NCI-H1417 (cell line): ENCODE measurements at regions not wholly inside any gene's neighbourhood (a gene's known extent, or its start where the extent isn't known, plus 50 kb on each side); places are given as distances from the start of the nearest gene placed in this dataset.
A peak's percentile ranks its signal among the peaks of the same experiment; 100 is the strongest.

Experiments
- DNase-seq, 3 experiments: peaks; one replicate each; lab custom pipeline; 2025; lab: John Stamatoyannopoulos, UW

DNA sequence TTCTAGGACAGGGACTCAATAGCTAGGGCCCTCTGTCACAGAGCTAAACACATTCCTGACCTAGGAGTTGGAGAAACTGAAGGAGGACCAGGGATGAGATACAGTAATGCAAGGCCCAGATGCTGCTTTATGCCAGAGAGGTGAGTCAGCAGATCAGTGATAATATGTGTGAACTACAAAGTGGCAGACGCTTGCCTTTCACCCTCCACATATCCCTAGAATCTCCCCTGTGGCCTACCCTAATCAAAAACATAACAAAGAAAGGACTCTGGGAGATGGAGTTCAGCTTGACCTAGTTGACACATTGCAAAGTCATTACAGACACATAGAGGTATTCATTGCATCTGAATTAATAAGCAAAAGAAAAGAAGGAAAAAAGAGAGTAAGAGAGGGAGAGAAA, 417.6 kb upstream of the DYNLRB2 start:
- no peak for DNase-seq

DNA sequence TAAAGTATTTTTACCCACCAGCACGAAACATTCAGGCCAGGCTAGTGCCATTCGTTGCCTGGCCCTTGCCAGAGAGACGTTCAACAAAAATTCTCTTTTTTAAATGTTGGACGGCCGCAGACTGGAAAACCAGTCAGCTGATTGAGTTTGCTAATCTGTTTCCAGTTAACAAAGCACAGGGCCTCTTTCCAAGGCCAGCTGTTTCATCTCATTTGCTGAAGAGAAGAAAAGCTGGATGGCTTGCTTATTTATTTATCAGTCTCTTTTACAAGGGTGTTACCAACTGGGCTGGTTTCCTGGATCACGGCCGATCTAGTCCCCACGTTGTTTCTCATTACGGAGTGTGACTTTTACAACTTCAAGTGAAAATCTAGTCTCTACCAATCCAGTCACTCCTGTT, 418.7 kb upstream of the DYNLRB2 start:
- no peak for DNase-seq

DNA sequence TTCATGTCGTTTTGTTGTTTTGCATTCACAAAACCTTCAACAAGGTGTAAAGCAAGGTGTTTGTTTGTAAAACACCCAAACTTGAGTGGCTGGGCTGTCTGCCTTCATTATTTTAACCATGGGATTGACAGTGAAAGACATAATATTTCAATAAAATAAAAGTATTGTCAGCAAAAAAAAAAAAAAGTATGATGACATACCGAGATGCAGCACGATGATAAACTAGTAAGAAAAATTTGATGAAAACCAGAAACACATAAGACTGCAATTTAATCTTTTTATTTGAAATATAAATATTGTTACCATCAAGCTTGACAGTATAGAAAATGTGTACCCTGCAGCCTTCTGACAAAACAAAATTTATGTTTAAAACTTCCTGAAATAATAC, 419.3 kb upstream of the DYNLRB2 start:
- no peak for DNase-seq

DNA sequence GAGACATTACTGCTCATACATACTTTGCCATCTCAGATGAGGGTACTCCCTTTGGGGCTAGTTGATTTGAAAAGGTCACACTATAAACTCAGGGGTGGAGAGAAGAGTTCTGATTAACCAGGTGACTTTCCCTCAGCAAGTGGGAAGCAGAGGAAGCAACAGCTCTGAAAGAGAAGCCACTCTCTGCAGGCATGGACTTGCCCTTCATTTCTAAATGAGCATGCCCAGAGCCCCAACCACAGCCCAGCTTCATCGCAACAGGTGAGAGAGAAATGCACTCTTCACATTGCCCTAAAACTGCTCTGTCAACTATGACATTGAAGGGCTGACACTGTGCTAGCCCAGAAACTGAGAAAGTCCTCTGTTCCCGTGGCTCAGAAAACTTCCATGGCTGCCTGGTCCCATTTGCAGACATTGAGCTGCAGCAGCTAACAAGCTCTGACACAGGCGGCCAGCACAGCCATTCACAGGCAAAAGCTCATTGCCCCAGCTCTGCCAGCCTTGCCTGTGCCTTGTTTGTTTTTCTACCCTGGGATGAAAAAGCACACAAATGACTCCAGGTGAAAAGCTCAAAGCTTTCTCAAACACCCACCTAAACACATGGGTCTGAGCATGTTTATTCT, 419.8 kb upstream of the DYNLRB2 start:
- DNase-seq: peak; percentile 3 to 55 (median 16)

DNA sequence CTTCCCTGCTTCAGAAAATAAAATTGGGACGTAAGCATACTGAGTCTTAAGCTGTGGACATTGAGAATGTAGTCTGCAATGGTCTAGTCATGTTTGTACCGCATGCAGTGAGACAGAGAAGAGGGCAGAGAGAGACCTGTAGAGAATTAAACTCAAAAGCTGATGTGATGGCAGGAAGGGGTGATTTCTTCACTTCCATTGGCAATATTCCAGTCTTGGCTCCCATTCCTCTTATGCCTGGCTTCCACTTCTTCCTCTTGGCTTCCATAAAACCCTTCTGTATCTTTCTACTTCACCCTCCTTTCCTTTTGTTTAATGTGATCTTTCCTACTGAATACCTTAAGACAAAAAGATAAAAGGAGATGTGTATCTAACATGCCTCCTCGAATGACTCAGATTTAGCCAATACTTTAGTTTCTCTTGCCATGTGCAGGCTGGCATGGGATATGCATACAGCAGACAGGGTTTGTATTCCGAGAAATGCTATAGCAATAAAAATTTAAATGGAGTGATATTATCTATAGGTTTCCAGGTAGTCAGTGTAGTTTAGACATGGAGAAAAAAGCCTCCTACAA, 423.1 kb upstream of the DYNLRB2 start:
- DNase-seq: no peak

DNA sequence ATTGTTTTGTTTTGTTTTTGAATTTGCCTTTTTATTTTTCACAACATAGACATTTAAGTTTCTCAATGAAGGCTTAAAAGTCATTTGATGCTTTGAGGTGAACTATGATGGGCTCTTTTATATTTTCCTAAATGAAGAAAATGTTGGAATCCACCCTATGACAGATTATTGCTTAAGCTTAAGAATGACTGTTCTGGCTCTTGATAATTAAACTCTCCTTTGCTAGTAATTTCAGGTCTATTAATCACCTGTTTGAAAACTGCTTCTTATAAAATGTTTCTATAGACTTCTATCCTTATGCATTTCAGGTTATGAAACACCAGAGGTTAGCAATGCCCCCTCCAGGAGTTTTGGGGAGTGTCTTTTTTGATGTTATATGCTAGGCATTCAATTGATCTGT, 424.1 kb upstream of the DYNLRB2 start:
- DNase-seq: no peak

DNA sequence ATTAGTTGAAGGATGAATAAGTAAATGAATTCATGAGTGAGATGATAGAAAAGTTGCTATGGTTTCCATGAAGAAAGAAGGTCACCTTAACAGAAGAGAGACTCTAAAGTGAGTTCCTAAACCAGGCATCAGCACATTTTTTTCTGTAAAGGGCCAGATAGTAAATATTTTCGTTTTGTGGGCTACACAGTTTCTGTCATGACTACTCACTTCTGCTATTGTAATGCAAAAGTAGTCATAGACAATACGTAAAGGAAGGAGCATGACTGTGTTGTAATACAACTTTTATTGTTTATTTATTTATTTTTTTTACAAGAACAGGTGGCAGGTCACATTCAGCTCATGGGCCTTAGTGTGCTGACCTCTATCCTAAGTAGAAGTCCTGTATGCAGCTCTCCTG, 426.1 kb upstream of the DYNLRB2 start:
- DNase-seq: no peak

DNA sequence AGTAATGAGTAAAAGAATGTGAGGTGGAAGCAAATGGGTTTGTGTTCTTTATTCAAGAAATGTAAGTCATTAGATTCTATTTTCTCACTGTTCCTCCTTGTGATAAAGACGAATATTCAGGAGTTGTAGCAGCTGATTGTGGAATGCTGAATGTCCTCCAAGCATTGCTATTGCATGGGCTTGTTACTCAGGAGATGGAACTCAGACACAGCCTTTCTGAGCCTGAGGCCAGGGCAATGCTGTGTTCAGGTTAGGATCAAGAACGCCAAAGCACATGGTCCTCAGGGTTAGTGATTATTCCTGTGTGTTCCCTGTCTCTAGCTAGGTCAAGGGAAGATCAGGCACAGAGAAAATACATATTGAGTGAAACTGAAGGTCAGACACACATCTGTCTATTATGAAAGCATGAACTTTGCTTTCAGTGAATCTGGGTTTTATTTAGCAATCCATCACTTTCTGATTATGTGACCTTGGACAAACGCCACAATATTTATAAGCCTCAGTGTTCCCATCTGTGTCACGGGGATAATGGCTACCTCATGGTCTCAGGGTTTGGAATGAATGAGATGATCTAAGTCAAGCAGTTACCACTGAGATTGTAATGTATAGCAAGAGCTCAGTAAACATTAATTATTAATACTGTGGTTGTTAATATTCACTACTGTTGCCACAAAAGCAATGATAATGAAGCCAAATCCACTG, 426.8 kb upstream of the DYNLRB2 start:
- no peak for DNase-seq

DNA sequence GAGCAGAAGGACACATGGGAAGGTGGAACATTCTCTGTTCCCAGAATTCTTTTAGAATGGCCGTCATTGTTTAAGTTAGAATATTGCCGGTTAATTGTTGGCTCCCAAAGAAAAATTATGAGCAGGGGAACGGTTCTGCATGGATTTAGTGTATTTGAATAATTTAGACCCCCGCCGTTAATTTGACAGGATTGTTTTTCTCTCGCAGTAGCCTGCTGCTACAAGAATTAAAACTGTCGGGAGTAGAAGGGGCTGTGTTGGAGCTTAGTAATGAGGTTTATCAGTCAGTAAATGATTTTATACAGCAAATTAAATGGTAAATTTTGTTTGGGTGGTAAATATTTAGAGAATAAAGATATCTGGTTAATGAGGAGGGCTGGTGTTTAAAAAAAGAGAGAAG, 431.2 kb upstream of the DYNLRB2 start:
- no peak for DNase-seq

DNA sequence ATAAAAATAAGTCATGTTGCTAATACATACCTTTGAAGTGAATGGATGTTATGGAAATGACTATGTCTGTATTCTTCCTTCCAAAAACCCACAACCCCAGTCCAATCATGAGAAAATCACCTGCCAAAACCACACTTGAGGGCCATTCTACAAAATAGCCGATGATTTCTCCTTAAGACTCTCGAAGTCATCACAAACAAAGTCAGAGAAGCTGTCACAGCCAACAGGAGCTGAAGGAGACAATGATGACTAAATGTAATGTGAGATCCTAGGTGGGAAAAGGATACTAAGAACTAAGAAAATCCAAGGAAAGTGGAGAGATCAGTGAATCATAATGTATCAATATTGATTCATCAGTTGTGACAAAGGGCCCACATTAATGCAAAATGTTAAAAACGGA, 432.9 kb upstream of the DYNLRB2 start:
- no peak for DNase-seq

DNA sequence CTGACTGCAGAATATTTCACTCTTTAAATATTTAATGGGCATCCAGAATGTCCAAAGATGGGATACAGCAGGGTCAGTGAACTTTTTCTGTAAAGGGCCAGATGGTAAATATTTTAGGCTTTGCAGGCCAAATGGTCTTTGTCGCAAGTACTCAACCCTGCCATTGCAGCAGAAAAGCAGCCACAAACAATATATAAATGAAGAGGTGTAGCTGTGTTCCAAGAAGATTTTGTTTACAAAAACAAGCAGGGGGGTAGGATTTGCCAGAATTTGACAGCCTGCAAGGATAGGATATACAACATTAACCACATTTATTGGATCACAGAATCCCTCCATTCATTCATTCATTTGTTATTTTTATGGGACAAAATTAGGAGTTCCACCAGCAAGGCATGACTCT, 435.0 kb upstream of the DYNLRB2 start:
- no peak for DNase-seq

DNA sequence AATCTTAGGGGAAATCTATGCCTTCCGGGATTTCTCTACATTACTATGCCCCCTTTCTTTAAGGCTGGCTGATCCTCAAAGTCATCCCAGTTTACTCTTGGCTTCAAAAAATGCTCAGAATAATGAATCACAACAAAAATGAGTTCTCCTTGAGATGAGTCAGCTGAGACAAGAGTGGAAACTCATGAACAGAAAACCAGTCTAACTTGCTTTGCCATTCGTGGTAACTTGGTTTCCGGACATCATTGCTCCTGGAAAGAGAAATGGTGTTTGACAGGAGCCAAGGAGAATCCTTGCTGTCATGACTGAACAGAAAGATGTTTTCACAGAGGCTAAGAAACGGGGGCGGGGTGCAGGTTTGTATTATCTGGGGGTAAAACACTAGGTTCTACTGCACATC, 435.6 kb upstream of the DYNLRB2 start:
- DNase-seq: no peak

DNA sequence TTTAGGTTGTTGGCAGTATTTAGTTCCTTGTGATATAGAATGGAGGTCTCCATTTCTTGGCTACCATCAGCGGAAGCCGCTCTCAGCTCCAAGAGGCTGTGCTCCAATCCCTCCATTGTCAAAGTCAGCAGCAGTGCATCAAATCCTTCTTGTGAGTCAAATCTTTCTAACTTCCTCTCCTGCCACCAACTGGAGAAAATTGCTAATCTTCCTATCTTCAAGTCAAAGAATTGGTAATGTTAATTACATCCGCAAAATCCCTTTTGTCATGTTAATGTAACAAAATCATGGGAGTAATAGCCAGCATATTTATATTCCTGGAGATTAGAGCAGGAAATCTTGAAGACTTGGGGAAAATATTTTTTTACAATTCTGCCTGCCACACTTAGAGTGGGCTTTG, 436.4 kb upstream of the DYNLRB2 start:
- DNase-seq: no peak

DNA sequence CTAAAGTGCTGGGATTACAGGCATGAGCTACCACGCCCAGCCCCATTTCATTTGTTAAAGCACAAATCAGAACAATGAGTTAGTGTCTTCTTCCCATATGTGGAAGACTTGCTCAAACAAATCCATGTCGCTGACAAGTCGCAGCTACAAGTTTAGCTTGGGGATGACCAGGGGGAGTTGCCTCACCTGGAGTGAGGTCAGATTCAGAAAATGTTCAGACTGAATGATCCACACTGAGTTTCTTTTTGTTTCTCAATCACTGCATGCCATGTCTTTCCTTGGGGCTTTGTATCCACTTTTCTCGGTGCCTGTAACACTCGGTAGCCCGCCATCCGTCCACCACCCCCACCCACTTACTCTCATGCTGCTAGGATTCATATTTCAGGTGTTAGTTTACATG, 437.3 kb upstream of the DYNLRB2 start:
- DNase-seq: no peak

DNA sequence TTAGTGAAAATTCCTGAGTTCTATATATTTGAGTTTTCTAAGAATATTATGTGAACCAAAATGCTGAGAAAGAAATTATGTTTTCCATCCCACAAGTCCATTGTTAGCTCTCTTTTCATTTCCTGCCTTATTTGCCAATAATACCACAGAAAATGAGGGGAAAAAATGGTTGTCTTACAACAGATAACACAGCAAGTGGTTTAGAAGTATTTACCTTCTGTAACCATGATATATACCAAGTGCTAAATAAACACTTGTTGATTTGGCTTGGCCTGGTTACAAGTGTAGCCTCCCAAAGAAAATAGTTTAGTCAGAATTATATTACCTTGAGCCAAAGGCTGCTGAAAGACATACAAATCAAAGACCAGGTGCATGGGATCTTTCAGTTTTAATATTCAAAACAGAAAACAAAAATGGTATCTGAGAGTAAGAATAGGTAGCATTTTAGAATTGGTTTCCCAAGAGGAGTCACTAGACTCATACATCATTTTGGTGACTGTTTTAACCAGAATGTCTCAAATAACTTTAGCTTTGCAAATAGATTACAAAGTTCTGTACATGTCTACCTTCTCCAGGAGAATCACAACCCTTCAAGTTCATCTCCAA, 439.8 kb upstream of the DYNLRB2 start:
- no peak for DNase-seq

DNA sequence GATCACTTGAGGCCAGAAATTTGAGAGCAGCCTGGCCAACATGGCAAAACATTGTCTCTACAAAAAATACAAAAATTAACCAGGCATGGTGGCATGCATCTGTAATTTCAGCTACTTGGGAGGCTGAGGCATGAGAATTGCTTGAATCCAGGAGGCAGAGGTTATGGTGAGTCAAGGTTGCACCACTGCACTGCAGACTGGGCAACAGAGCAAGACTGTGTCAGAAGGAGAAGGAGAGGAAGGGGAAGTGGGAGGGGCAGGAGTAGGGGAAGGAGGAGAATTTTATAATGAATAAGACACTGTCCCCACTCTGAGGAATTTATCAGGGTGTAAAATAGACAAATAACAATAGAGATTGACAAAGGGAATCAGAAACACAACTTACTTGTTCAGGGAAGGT, 440.6 kb upstream of the DYNLRB2 start:
- DNase-seq: no peak

DNA sequence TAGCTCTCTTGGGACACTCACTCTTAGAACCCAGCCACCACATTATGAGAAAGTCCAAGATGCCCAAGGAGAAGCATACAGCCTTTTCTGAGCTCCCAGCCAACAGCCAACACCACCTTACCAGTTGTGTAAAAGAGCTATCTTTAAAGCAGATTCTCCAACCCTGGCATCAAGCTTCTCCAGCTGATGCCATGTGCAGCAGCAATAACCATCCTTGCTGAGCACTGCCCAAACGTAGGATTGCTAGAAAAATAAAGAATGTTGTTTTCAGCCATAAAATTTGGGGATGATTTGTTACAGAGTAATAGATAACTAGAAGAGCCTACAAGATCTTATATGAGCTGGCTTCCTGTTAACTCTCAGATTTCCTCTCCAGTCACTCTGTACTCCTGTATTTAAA, 443.7 kb upstream of the DYNLRB2 start:
- DNase-seq: no peak

DNA sequence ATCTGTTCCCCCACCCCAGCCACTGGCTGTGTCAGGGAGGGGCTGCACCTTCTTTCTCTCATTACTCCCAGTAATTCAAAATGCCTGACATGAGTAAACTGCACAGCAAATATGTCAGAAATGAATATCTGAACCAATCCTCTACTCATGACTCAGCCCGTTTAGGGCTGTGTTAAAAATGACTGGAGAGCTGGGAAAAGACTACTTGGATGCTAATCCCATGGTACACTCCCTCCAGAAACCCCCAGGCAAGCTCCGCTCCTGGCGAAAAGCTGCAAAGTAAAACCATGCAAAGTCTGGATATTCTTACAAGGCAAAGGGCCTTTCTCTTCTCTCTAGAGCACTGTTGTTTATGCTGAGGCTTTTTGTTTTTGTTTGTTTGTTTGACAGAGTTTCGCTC, 448.1 kb upstream of the DYNLRB2 start:
- DNase-seq: no peak

DNA sequence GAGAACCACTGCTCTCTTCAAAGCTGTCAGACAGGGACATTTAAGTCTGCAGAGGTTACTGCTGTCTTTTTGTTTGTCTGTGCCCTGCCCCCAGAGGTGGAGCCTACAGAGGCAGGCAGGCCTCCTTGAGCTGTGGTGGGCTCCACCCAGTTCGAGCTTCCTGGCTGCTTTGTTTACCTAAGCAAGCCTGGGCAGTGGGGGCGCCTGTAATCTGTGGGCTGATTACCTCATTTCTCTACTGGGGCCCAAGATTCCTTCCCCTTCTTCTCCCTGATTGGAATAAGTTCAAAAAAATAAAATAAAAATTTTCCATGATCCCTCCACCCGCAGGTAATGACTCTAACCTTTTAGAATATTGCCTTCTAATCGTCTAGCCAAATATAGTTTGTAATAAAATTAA, 449.3 kb upstream of the DYNLRB2 start:
- DNase-seq: peak in 1 of 3 experiments; percentile 13

DNA sequence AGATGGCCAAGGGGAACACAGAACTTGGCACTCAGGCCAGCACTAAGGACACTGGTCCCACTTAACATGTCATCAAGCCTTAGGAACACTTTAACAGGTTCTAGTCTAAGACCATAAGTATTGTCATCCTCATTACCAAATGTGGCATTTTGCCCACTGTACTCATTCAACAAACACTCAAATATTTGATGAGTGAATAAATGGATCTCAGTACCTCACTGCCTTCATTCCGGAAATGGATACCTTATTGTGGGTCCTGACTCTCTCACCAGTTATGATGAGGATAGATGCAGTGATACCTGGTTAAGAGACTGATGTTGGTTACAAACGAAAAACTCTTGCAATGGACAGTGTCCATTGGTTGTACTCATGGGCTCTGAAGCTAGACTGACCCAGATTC, 455.2 kb upstream of the DYNLRB2 start:
- no peak for DNase-seq

DNA sequence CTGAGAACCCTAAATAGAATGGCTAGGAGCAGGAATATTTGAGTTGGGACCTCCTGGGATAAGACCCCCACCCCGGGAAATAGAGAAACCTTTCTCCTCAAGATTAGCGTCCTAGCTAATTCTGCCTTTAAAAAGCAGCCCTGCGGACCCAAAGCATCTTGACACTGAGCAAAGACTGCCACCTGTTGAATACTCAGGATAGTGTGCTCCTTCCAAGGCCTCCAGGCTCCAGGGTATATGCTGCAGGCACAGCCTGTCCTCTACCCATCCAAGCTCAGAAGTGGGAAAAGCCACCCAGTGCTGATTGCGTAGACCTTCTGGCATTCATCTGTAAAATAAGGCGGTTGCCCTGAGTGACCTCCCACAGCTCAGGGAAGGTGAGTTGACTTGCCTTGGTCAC, 456.2 kb upstream of the DYNLRB2 start:
- peak; percentile 11 to 65 (median 53) for DNase-seq

DNA sequence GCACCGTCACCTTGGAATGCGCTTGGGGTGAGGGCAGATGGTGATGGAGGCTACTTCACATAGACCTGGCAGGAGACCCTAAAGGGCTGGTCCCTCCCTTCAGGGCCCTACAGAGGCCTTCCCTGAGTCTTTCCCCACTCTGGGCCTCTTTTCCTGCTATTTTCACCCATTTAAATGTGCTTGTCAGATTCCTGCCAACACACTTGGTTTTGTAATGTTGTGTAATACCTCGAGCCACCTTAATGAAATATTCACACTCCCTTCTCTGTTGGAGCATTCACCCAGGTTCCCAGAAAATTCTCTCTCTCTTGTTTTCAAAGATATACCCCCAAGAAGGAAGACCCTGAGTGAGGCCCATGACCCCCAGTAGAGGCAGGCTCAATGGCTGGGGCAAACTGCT, 456.6 kb upstream of the DYNLRB2 start:
- DNase-seq: no peak

DNA sequence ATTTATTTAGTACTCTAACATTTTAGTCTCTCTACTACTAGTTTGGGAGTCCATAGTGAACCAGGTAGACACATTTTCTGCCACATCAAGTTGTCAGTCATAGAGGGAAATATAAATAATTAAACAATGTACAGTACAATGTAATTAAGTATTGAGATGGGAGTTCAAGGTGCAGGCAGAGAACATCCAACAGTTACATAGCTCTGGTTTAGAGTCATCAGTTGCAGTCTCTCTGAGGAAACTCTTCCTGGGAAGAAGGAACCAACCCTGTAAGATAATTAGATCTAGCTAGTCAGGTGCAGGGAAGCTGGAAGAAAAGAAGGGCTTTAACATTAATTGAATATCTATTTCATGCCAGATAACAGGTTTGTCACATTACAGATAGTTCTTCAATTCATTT, 457.9 kb upstream of the DYNLRB2 start:
- DNase-seq: no peak
